ENCODE measurements at regions not wholly inside any gene's neighbourhood (a gene's known extent, or its start where the extent isn't known, plus 50 kb on each side); places are given as distances from the start of the nearest gene placed in this dataset.

DNA sequence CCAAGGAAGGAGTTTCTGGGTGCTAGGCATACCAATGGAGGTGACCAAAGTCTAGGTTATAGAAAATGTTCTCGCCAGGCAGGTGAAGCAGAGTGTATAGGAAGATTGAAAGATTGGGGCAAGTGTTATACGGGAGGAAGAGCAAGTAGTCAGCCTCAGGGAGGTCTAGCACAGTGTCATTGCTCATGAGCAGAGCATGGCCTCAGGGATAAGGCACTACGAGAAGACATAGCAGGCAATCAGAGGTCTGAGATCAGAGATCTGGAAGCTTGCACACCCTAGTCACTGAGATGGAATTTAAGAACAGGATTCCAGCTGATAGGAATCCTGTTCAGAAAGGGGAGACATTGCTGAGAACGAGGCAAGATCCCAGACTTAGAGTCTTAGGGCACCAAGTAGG, 350.0 kb upstream of the CASK start:
- H3K27ac Mint-ChIP-seq, result no peak overlapping the region
- no peaks in the 10 kb centered on the region for H3K27me3 Mint-ChIP-seq
- DNase-seq (no peak), ATAC-seq (ENCODE audit: low read depth) (no peak)
- no peaks in the 10 kb centered on the region for H3K4me1 Mint-ChIP-seq
- TF ChIP-seq, protein P1, sequence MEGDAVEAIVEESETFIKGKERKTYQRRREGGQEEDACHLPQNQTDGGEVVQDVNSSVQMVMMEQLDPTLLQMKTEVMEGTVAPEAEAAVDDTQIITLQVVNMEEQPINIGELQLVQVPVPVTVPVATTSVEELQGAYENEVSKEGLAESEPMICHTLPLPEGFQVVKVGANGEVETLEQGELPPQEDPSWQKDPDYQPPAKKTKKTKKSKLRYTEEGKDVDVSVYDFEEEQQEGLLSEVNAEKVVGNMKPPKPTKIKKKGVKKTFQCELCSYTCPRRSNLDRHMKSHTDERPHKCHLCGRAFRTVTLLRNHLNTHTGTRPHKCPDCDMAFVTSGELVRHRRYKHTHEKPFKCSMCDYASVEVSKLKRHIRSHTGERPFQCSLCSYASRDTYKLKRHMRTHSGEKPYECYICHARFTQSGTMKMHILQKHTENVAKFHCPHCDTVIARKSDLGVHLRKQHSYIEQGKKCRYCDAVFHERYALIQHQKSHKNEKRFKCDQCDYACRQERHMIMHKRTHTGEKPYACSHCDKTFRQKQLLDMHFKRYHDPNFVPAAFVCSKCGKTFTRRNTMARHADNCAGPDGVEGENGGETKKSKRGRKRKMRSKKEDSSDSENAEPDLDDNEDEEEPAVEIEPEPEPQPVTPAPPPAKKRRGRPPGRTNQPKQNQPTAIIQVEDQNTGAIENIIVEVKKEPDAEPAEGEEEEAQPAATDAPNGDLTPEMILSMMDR (IDR thresholded peaks at IDR 0.05), result no peak
- intact Hi-C loops (cut with micrococcal nuclease), result no loop called here
- CTCF ChIA-PET, result no interaction called here
- POLR2A ChIA-PET, result no interaction called here
- no peaks in the 10 kb centered on the region for H3K9me3 Mint-ChIP-seq
- no peaks in the 10 kb centered on the region for H3K36me3 Mint-ChIP-seq (ENCODE audit: low read depth)
- H3K4me3 Mint-ChIP-seq, result no peak overlapping the region

GRCh38 chrX:42269186-42269585, 345.8 kb upstream of the CASK start:
- TF ChIP-seq, protein P1 (IDR thresholded peaks at IDR 0.05), result no peak
- Mint-ChIP-seq H3K9me3 (no peaks in the 10 kb centered on the region), H3K4me1 (no peaks in the 10 kb centered on the region), H3K27ac (no peak overlapping the region), H3K4me3 (no peak overlapping the region), H3K36me3 (ENCODE audit: low read depth) (no peaks in the 10 kb centered on the region), H3K27me3 (no peaks in the 10 kb centered on the region)
- ChIA-PET POLR2A (no interaction called here), CTCF (no interaction called here)
- ATAC-seq (ENCODE audit: low read depth) (no peak), DNase-seq (no peak)
- intact Hi-C loops (cut with micrococcal nuclease), result no loop called here

GRCh38 chrX:42260854-42261253, 337.5 kb upstream of the CASK start:
- no peaks in the 10 kb centered on the region for H3K4me1 Mint-ChIP-seq
- peaks cover 2% of the 10 kb centered on the region for H3K9me3 Mint-ChIP-seq
- DNase-seq, result no peak
- ChIA-PET POLR2A (no interaction called here), CTCF (no interaction called here)
- H3K4me3 Mint-ChIP-seq, result no peak overlapping the region
- ATAC-seq (ENCODE audit: low read depth), result no peak
- TF ChIP-seq, protein P1 (IDR thresholded peaks at IDR 0.05), result no peak
- no peaks in the 10 kb centered on the region for H3K36me3 Mint-ChIP-seq (ENCODE audit: low read depth)
- intact Hi-C loops (cut with micrococcal nuclease), result no loop called here
- H3K27me3 Mint-ChIP-seq, result no peaks in the 10 kb centered on the region
- no peak overlapping the region for H3K27ac Mint-ChIP-seq

- no peaks in the 10 kb centered on the region for H3K9me3 Mint-ChIP-seq
- ChIA-PET POLR2A (no interaction called here), CTCF (no interaction called here)
- ATAC-seq (ENCODE audit: low read depth) (no peak), DNase-seq (no peak)
- intact Hi-C loops (cut with micrococcal nuclease), result no loop called here
- H3K36me3 Mint-ChIP-seq (ENCODE audit: low read depth), result no peaks in the 10 kb centered on the region
- peaks cover 3% of the 10 kb centered on the region for H3K27me3 Mint-ChIP-seq
- no peak overlapping the region for H3K4me3 Mint-ChIP-seq
- H3K27ac Mint-ChIP-seq, result no peak overlapping the region
- H3K4me1 Mint-ChIP-seq, result no peaks in the 10 kb centered on the region
- TF ChIP-seq, protein P1 (IDR thresholded peaks at IDR 0.05), result no peak
These were observed 324.9 kb upstream of the CASK start for GRCh38 chrX:42248226-42248625.

DNA sequence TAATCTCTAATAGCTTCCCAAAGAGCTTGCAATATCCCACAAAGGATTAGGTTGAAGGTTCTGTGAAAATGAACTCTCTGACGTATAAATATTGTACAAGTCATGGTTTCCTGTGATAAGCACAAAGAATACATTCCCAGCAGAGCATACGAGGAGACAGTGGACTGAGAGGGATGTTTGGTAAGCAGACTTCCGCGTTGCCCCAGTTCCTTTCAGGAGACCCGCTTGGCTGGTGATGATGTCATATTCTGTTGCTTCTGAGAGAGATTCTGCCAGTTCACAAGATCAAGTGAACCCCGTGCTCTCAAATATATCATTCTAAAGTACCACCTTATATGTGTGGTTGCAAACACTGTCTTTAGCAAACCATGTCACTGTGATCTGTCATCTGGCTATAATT, 323.9 kb upstream of the CASK start:
- ATAC-seq (ENCODE audit: low read depth), result no peak

More for the DNA sequence above, 323.9 kb upstream of the CASK start:
- no peak for DNase-seq
- TF ChIP-seq, protein P1 (IDR thresholded peaks at IDR 0.05), result no peak
- no peak overlapping the region for H3K4me3 Mint-ChIP-seq
- ChIA-PET CTCF (no interaction called here), POLR2A (no interaction called here)
- H3K27ac Mint-ChIP-seq, result no peak overlapping the region
- H3K9me3 Mint-ChIP-seq, result no peaks in the 10 kb centered on the region
- H3K27me3 Mint-ChIP-seq, result peaks cover 3% of the 10 kb centered on the region
- intact Hi-C loops (cut with micrococcal nuclease), result no loop called here
- no peaks in the 10 kb centered on the region for H3K4me1 Mint-ChIP-seq
- no peaks in the 10 kb centered on the region for H3K36me3 Mint-ChIP-seq (ENCODE audit: low read depth)

All from activated B cell treated with CpG ODN at 0.5 μM for 24 hours (primary cell).